Activated T-helper 1 cell treated with anti-CD3 and anti-CD28 coated beads, Interleukin-12 subunit alpha, Interleukin-12 subunit beta, Interleukin-2, Interleukin-4 antibody, amounts not matched to agents 30 ng/mL and 10 ng/mL and 1 ng/mL, durations not matched to agents 14 hours and 24 hours and 36 hours (primary cell): ENCODE measurements at regions not wholly inside any gene's neighbourhood (a gene's known extent, or its start where the extent isn't known, plus 50 kb on each side); places are given as distances from the start of the nearest gene placed in this dataset.
"Not testable (repeated sequence)": the region's sequence is repeated elsewhere in the genome, so short reads cannot be mapped to it uniquely, and the experiment has no call there.

ENCODE experiments used
- DNase-seq: peaks from one replicate; pipeline ENCODE4 v3.0.0; 2021; ENCODE audit warnings: low spot score
- H3K27ac Mint-ChIP-seq: one replicate; pipeline ENCODE4 v1.8.0; 2021; ENCODE audit warnings: mild to moderate bottlenecking, mixed read lengths
- H3K27me3 Mint-ChIP-seq: one replicate; pipeline ENCODE4 v1.8.0; 2022; ENCODE audit warnings: mild to moderate bottlenecking, moderate library complexity, mixed read lengths; ENCODE audit not compliant: insufficient read depth
- H3K36me3 Mint-ChIP-seq: one replicate; pipeline ENCODE4 v1.8.0; 2021; ENCODE audit warnings: low read depth, mixed read lengths
- H3K4me1 Mint-ChIP-seq: one replicate; pipeline ENCODE4 v1.8.0; 2021; ENCODE audit warnings: low read depth, mixed read lengths
- H3K4me3 Mint-ChIP-seq: one replicate; pipeline ENCODE4 v1.8.0; 2021; ENCODE audit warnings: mild to moderate bottlenecking, moderate library complexity, mixed read lengths
- H3K9me3 Mint-ChIP-seq: one replicate; pipeline ENCODE4 v1.8.0; 2021; ENCODE audit warnings: mixed read lengths
- intact Hi-C: fragments of 100-400 bp; cut with micrococcal nuclease; formaldehyde crosslinking; loops from one replicate; pipeline ENCODE4 v1.15.1; 2024

GRCh38 chr18:35807811-35808335 lies 164.6 kb upstream of the RMP24 start:
- intact Hi-C loops = no loop called here
- Mint-ChIP-seq H3K4me3 (no peak overlapping the region), H3K36me3 (peaks cover 2% of the 10 kb centered on the region), H3K4me1 (peaks cover 14% of the 10 kb centered on the region), H3K9me3 (no peaks in the 10 kb centered on the region), H3K27ac (no peak overlapping the region), H3K27me3 (no peaks in the 10 kb centered on the region)
- no peak for DNase-seq

DNA sequence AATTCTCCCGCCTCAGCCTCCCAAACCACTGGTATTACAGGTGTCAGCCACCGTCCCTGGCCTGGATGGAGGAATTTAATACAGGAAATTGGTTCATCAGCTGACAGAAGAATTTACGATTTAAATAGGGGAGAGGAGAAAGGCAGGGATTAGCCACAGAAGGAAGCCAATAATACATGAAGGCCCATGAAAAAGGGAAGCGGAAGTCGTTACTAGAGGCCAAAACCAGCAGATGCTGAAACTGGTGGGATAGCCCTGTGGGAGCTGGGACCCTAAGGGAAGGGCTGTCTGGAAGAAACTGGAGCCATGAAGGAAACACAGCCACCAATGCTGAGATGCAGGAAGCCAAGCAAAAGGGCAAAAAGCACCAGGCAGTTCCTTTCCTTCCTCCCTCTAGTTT lies 163.7 kb upstream of the RMP24 start:
- Mint-ChIP-seq H3K4me3 (no peak overlapping the region), H3K4me1 (peaks cover 14% of the 10 kb centered on the region), H3K9me3 (no peaks in the 10 kb centered on the region), H3K27ac (no peak overlapping the region), H3K27me3 (no peaks in the 10 kb centered on the region), H3K36me3 (peaks cover 2% of the 10 kb centered on the region)
- intact Hi-C loops = no loop called here
- DNase-seq = no peak

- no peaks in the 10 kb centered on the region for H3K27me3 Mint-ChIP-seq
- H3K27ac Mint-ChIP-seq = no peak overlapping the region
- H3K36me3 Mint-ChIP-seq = peaks cover 2% of the 10 kb centered on the region
- H3K4me3 Mint-ChIP-seq = no peak overlapping the region
- no peaks in the 10 kb centered on the region for H3K9me3 Mint-ChIP-seq
- DNase-seq = no peak
- intact Hi-C loops = no loop called here
- H3K4me1 Mint-ChIP-seq = peaks cover 14% of the 10 kb centered on the region
Measured at GRCh38 chr18:35810520-35810919, 162.0 kb upstream of the RMP24 start.

DNA sequence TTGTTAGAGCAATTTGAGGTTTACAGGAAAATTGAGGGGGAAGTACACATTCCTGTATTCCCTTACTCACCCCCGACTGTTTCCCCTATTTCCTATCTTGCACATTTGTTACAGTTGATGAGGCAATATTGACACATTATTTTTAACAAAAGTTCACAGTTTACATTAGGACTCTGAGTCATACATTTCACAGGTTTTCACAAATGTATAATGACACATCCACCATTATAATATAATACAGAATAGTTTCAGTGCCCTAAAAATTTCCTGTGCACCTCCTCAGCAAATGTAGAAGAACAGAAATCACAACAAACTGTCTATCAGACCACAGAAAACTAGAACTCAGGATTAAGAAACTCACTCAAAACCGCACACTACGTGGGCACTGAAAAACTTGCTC lies 160.6 kb upstream of the RMP24 start:
- H3K36me3 Mint-ChIP-seq = peaks cover 2% of the 10 kb centered on the region
- DNase-seq = no peak
- H3K27ac Mint-ChIP-seq = no peak overlapping the region
- peaks cover 5% of the 10 kb centered on the region for H3K9me3 Mint-ChIP-seq
- no peak overlapping the region for H3K4me3 Mint-ChIP-seq
- intact Hi-C loops = loop anchor here (1.0 kb wide), 1 partner anchor 15 kb away; no protein-coding TSS in a partner anchor
- H3K4me1 Mint-ChIP-seq = peaks cover 14% of the 10 kb centered on the region
- H3K27me3 Mint-ChIP-seq = no peaks in the 10 kb centered on the region

- DNase-seq, H3K27me3 Mint-ChIP-seq: not testable (repeated sequence)
Measured at GRCh38 chr18:35815011-35815410, 157.5 kb upstream of the RMP24 start.

DNA sequence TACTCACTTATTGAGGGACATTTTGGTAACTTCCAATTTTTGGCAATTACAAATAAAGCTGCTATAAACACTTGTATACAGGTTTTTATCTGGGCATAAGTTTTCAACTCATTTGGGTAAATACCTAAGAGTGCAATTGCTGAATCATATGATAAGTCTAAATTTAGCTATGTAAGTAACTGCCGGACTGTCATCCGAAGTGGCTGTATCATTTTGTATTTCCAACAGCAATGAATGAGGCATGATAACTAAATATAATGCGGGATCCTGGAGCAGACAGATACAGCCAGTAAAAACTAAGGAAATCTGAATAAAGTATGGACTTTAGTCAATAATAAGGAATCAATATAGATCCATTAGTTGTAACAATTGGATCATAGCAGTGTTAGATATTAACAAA lies 156.5 kb upstream of the RMP24 start:
- Mint-ChIP-seq H3K27me3 (no peaks in the 10 kb centered on the region), H3K4me3 (no peak overlapping the region), H3K4me1 (peaks cover 4% of the 10 kb centered on the region), H3K27ac (no peak overlapping the region), H3K36me3 (peaks cover 2% of the 10 kb centered on the region), H3K9me3 (peaks cover 5% of the 10 kb centered on the region)
- intact Hi-C loops = no loop called here
- no peak for DNase-seq

More at GRCh38 chr18:35815011-35815410, 157.5 kb upstream of the RMP24 start:
- H3K4me1 Mint-ChIP-seq, H3K36me3 Mint-ChIP-seq, H3K27ac Mint-ChIP-seq, H3K9me3 Mint-ChIP-seq, H3K4me3 Mint-ChIP-seq, intact Hi-C loops: not testable (repeated sequence)

- no peak overlapping the region for H3K27ac Mint-ChIP-seq
- DNase-seq = no peak
- no peaks in the 10 kb centered on the region for H3K4me1 Mint-ChIP-seq
- no peaks in the 10 kb centered on the region for H3K27me3 Mint-ChIP-seq
- H3K4me3 Mint-ChIP-seq = no peak overlapping the region
- intact Hi-C loops = no loop called here
- peaks cover 5% of the 10 kb centered on the region for H3K9me3 Mint-ChIP-seq
- H3K36me3 Mint-ChIP-seq = no peaks in the 10 kb centered on the region
Measured at GRCh38 chr18:35817604-35818352, 154.7 kb upstream of the RMP24 start.

DNA sequence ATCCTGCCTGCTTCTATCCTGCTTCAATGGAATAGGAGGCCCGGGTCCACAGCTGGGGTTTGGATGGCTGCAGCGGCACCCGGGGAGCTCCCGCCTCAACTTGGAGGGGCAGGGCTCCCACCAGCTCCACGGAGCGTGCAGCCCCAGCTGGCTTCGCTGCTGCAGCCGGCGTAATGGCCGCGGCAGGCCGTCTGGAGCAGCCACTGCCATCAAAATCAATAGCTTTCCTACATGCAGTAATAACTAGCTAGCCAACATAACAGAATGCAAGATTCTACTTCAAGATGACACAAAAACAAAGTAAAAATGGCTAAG lies 154.2 kb upstream of the RMP24 start:
- H3K27me3 Mint-ChIP-seq = no peaks in the 10 kb centered on the region
- no peaks in the 10 kb centered on the region for H3K4me1 Mint-ChIP-seq
- peaks cover 5% of the 10 kb centered on the region for H3K9me3 Mint-ChIP-seq
- no peak for DNase-seq
- H3K36me3 Mint-ChIP-seq = no peaks in the 10 kb centered on the region
- no peak overlapping the region for H3K4me3 Mint-ChIP-seq
- intact Hi-C loops = no loop called here
- H3K27ac Mint-ChIP-seq = no peak overlapping the region

DNA sequence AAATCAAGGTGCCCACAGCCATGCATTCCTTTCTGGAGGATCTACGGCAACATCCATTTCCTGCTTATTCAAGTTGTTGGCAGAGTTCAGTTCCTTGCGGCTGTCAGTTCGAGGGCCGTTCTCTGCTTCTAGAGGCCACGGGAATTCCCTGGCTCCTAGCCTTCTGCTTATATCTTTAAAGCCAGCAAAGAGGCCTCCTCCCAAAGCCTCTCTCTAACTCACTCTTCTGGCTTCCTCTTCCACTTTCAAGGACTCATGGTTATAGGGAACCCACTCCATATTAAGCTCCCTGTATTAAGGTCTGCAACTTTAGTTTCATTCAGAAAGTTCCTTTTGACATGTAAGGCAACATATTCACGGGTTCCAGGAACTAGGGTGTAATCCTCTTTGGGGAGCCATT lies 150.1 kb upstream of the RMP24 start:
- Mint-ChIP-seq H3K9me3 (no peaks in the 10 kb centered on the region), H3K4me1 (no peaks in the 10 kb centered on the region), H3K27me3 (no peaks in the 10 kb centered on the region), H3K36me3 (no peaks in the 10 kb centered on the region), H3K4me3 (no peak overlapping the region), H3K27ac (no peak overlapping the region)
- intact Hi-C loops = no loop called here
- DNase-seq = no peak

DNA sequence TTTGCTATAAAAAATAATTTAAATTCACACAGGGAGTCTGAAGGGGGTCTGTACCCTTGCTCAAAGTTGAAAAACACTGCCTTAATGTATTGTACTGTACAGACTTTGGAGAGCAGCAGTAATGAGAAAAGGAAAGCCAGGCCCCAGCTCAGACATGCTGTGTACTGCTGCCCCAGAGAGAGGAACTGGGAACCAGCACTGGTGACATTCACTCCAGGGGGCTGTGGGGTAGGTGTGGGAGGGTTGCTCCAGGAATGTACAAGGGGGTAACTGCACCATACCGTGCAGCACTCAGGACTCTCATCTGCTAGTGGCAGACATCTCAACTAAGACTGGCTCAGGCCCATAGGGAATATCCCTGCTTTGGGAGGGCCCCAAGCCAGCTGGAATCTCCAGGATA lies 146.0 kb upstream of the RMP24 start:
- no peaks in the 10 kb centered on the region for H3K4me1 Mint-ChIP-seq
- DNase-seq = no peak
- H3K27ac Mint-ChIP-seq = no peak overlapping the region
- H3K27me3 Mint-ChIP-seq = no peaks in the 10 kb centered on the region
- no peak overlapping the region for H3K4me3 Mint-ChIP-seq
- H3K36me3 Mint-ChIP-seq = no peaks in the 10 kb centered on the region
- intact Hi-C loops = no loop called here
- peaks cover 3% of the 10 kb centered on the region for H3K9me3 Mint-ChIP-seq

GRCh38 chr18:35827275-35827902 lies 145.1 kb upstream of the RMP24 start:
- no peak for DNase-seq
- H3K4me1 Mint-ChIP-seq = no peaks in the 10 kb centered on the region
- H3K27ac Mint-ChIP-seq = no peak overlapping the region
- intact Hi-C loops = loop anchor here (1.0 kb wide), 1 partner anchor 15 kb away; no protein-coding TSS in a partner anchor
- no peak overlapping the region for H3K4me3 Mint-ChIP-seq
- no peaks in the 10 kb centered on the region for H3K36me3 Mint-ChIP-seq
- peaks cover 10% of the 10 kb centered on the region for H3K9me3 Mint-ChIP-seq
- H3K27me3 Mint-ChIP-seq = no peaks in the 10 kb centered on the region

GRCh38 chr18:35827903-35828275 lies 144.6 kb upstream of the RMP24 start:
- H3K4me3 Mint-ChIP-seq = no peak overlapping the region

DNA sequence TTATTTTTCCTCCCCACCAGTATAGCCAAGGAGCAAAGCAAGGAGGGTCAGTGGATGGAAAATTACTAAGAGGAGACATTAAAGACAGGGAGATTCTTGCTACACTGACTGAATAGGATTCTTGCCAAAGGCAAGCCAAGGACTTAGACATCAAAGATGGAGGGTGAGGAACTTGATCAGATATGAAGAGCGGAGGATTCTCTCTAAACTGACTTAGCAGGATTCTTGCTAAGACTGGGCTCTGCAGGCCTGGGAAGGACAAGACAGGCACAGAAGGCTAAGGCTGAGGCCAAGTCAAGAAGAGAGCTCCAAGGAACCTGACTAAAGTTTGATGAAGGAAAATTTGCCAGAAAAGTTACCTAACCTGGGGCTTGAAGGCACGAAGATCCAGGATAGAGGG lies 143.9 kb upstream of the RMP24 start:
- no peak for DNase-seq
- Mint-ChIP-seq H3K27ac (no peak overlapping the region), H3K9me3 (peaks cover 20% of the 10 kb centered on the region), H3K4me1 (no peaks in the 10 kb centered on the region), H3K27me3 (no peaks in the 10 kb centered on the region), H3K4me3 (no peak overlapping the region), H3K36me3 (no peaks in the 10 kb centered on the region)
- intact Hi-C loops = no loop called here

More at GRCh38 chr18:35827903-35828275, 144.6 kb upstream of the RMP24 start:
- Mint-ChIP-seq H3K9me3 (peaks cover 15% of the 10 kb centered on the region), H3K4me1 (no peaks in the 10 kb centered on the region), H3K27me3 (no peaks in the 10 kb centered on the region), H3K27ac (no peak overlapping the region), H3K36me3 (no peaks in the 10 kb centered on the region)
- DNase-seq = no peak
- intact Hi-C loops = loop anchor here (1.0 kb wide), 1 partner anchor 16 kb away; no protein-coding TSS in a partner anchor
